ENCODE measurements at regions not wholly inside any gene's neighbourhood (a gene's known extent, or its start where the extent isn't known, plus 50 kb on each side); places are given as distances from the start of the nearest gene placed in this dataset.

GRCh38 chrX:85517994-85518718, 138.7 kb upstream of the POF1B start:
- TF ChIP-seq CTCF (conservative IDR thresholded peaks at IDR 0.05; ENCODE audit: low read length) (no peak), EZH2phosphoT487 (IDR thresholded peaks at IDR 0.05; ENCODE audit: borderline replicate concordance, low read depth, low read length) (no peak)

Data from OCI-LY7 (cell line).